SU-DHL-6 (cell line): ENCODE measurements at regions not wholly inside any gene's neighbourhood (a gene's known extent, or its start where the extent isn't known, plus 50 kb on each side); places are given as distances from the start of the nearest gene placed in this dataset.

ENCODE experiments used
- H2AFZ ChIP-seq: fragments of 200-600 bp; sonication (generic); 2 replicates; pipeline ENCODE4 v1.6.1; 2014; ENCODE audit warnings: low read depth, mild to moderate bottlenecking, moderate library complexity, mixed read lengths, antibody characterized with exemption, low read length; ENCODE audit not compliant: severe bottlenecking
- H3F3A ChIP-seq: fragments of 200-600 bp; shearing (Covaris generic); 2 replicates; pipeline ENCODE4 v1.6.0; 2016; ENCODE audit warnings: antibody characterized with exemption, mild to moderate bottlenecking; ENCODE audit not compliant: insufficient read depth
- H3K27ac ChIP-seq: fragments of 200-600 bp; sonication (generic); 2 replicates; pipeline ENCODE4 v1.5.1; 2016; ENCODE audit warnings: low read depth, mild to moderate bottlenecking, low read length, moderate library complexity, mixed read lengths
- H3K27me3 ChIP-seq: fragments of 200-600 bp; sonication (generic), shearing (Covaris generic); 2 replicates; pipeline ENCODE4 v1.6.0; 2014; ENCODE audit warnings: mild to moderate bottlenecking, low read length
- H3K36me3 ChIP-seq: fragments of 200-600 bp; sonication (generic); 2 replicates; pipeline ENCODE4 v1.6.1; 2014; ENCODE audit warnings: mild to moderate bottlenecking, low read length, mixed read lengths
- H3K4me2 ChIP-seq: fragments of 300-600, 200-600 bp; shearing (Covaris generic), sonication (generic); 2 replicates; pipeline ENCODE4 v1.6.0; 2014; ENCODE audit warnings: low read length, low read depth, mild to moderate bottlenecking; ENCODE audit not compliant: poor library complexity, severe bottlenecking
- H3K4me3 ChIP-seq: fragments of 200-600 bp; sonication (generic); 2 replicates; pipeline ENCODE4 v1.5.1; 2014; ENCODE audit warnings: antibody characterized with exemption, low read length, mild to moderate bottlenecking, mixed read lengths; ENCODE audit not compliant: insufficient read depth, poor library complexity, severe bottlenecking
- H3K79me2 ChIP-seq: fragments of 200-600 bp; sonication (generic); 2 replicates; pipeline ENCODE4 v1.6.1; 2014; ENCODE audit warnings: mild to moderate bottlenecking, low read length, moderate library complexity; ENCODE audit not compliant: insufficient read depth
- H3K9ac ChIP-seq: fragments of 200-600 bp; sonication (generic); 2 replicates; pipeline ENCODE4 v1.7.0; 2014; ENCODE audit warnings: mild to moderate bottlenecking, low read length
- H3K9me2 ChIP-seq: fragments of 200-600 bp; sonication (generic); replicated peaks from 2 replicates; pipeline ENCODE4 v1.6.1; 2014; ENCODE audit warnings: low read length; ENCODE audit not compliant: insufficient read depth
- H3K9me3 ChIP-seq: fragments of 200-600 bp; sonication (generic); 2 replicates; pipeline ENCODE4 v1.6.1; 2014; ENCODE audit warnings: low read length, mixed read lengths; ENCODE audit not compliant: insufficient read depth
- H4K20me1 ChIP-seq: fragments of 200-600 bp; sonication (generic); 2 replicates; pipeline ENCODE4 v1.6.1; 2014; ENCODE audit warnings: low read depth, mild to moderate bottlenecking, antibody characterized with exemption, low read length, moderate library complexity, mixed read lengths
- CTCF ChIP-seq: fragments of 200-600 bp; sonication (generic); IDR thresholded peaks from one replicate; pipeline ENCODE4 v1.5.1; 2017; ENCODE audit warnings: antibody characterized with exemption, mild to moderate bottlenecking, low read length, moderate library complexity; ENCODE audit not compliant: insufficient read depth, poor library complexity, severe bottlenecking
- EZH2phosphoT487 ChIP-seq: fragments of 200-600 bp; sonication (generic), shearing (Covaris generic); conservative IDR thresholded peaks from 2 replicates; pipeline ENCODE4 v1.6.1; 2018; ENCODE audit warnings: mild to moderate bottlenecking, antibody characterized with exemption, low read length, moderate library complexity, mixed read lengths

DNA sequence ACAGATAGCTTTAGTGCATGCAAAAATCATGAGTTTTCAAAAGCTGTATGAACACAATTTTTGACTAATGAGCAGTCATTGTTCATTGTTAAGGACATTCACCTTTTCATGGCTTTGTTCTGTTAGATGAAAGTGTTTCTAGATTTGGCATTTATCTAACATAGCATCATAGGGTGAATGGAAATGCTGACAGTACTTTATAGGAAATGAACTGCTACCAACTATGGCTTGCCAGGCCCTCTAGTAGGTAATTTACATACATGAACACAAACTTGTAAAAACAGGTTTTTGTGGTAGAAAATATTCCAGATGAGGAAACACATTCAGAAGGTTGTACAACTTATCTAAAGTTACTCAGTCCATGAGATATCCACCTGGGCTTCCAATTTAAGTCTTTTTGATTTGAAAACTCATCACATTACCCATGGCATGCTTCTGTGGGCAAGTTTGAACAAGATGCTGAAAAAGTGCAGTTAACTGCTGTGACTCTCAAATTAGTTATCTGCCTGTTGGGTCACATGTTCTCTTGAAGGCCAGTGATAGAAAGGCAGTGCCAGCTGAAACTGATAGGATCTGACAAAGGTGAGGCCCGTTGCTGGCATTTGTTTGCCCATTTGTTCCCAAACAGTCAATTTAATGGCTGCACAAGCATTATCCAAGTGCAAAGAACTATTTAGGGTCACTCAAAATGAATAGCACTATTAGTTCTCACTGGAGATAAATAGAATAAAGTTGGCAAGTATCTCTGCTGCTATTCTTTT lies 399.1 kb downstream of the MAN2A1 start:
- Histone ChIP-seq H2AFZ (no peak overlapping the region), H3K9ac (no peak overlapping the region), H3K4me3 (no peak overlapping the region), H3K4me2 (no peak overlapping the region), H3K9me3 (no peaks in the 10 kb centered on the region), H3K27me3 (no peaks in the 10 kb centered on the region), H4K20me1 (no peaks in the 10 kb centered on the region), H3K9me2 (no peaks in the 10 kb centered on the region), H3K27ac (no peak overlapping the region), H3K79me2 (no peaks in the 10 kb centered on the region), H3K36me3 (no peaks in the 10 kb centered on the region), H3F3A (no peaks in the 10 kb centered on the region)
- TF ChIP-seq EZH2phosphoT487, result no peak
- TF ChIP-seq CTCF, result no peak

DNA sequence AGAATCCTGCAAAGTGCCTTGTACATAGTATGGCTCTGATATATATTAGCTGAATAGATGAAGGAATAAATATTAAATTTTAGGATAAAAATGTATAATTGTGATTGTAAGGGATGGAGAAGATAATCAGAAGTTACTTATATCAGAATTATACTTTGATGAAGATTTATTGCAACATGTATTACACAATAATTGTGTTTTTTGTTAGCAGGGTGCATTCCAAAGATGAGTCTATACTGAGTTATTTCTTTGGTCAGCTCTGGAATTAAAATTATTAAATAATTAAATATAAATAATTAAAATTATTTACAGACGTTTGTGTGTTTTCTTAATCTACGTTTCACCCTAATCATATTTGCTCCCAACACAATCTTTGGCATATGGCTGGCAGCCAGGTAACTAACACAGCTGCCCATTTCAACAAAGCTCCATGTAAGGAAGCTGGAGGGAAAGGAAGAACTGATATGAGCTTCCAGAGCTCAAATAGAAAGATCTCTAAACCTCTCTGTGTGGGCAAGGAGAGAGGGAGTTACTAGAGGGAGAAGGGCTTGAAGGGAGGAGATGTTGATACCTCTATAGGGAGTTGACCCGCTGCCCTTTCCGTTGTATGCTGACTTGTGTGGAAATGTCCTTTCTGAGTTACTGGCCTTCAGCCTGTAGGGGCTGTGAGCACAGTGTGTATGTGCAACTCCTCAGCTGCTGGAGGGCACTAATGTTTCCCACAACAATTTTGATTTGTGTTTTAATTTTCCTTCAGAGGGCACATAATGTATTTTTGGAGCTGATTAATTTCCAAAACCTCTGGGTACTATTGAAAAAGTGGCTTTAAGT lies 403.4 kb downstream of the MAN2A1 start:
- H3K36me3 ChIP-seq, result no peaks in the 10 kb centered on the region
- H3K4me3 ChIP-seq, result no peak overlapping the region
- H4K20me1 ChIP-seq, result no peaks in the 10 kb centered on the region
- H3K9me3 ChIP-seq, result no peaks in the 10 kb centered on the region
- no peak overlapping the region for H3K9ac ChIP-seq
- H3K79me2 ChIP-seq, result no peaks in the 10 kb centered on the region
- H3K27ac ChIP-seq, result no peak overlapping the region
- H3K27me3 ChIP-seq, result no peaks in the 10 kb centered on the region
- TF ChIP-seq CTCF (no peak), EZH2phosphoT487 (no peak)
- no peak overlapping the region for H2AFZ ChIP-seq
- H3K4me2 ChIP-seq, result no peak overlapping the region
- no peaks in the 10 kb centered on the region for H3K9me2 ChIP-seq
- H3F3A ChIP-seq, result no peaks in the 10 kb centered on the region

GRCh38 chr5:110094109-110094508 lies 404.4 kb downstream of the MAN2A1 start:
- Histone ChIP-seq H3K4me2 (no peak overlapping the region), H3K9ac (no peak overlapping the region), H2AFZ (no peak overlapping the region), H4K20me1 (no peaks in the 10 kb centered on the region), H3F3A (no peaks in the 10 kb centered on the region), H3K4me3 (no peak overlapping the region), H3K27me3 (no peaks in the 10 kb centered on the region), H3K36me3 (no peaks in the 10 kb centered on the region), H3K79me2 (no peaks in the 10 kb centered on the region), H3K9me3 (no peaks in the 10 kb centered on the region), H3K9me2 (no peaks in the 10 kb centered on the region), H3K27ac (no peak overlapping the region)
- TF ChIP-seq EZH2phosphoT487 (no peak), CTCF (no peak)
